Stimulated activated CD8-positive, alpha-beta memory T cell treated with anti-CD3 and anti-CD28 coated beads, Interleukin-4, amount 100 ng/mL, for 4 hours (primary cell): ENCODE measurements at regions not wholly inside any gene's neighbourhood (a gene's known extent, or its start where the extent isn't known, plus 50 kb on each side); places are given as distances from the start of the nearest gene placed in this dataset.
"Not testable (repeated sequence)": the region's sequence is repeated elsewhere in the genome, so short reads cannot be mapped to it uniquely, and the experiment has no call there.

Experiments used
- DNase-seq, 2 donors: peaks; one replicate each; pipeline ENCODE4 v3.0.0-alpha.2; 2020; ENCODE audit warnings: low read depth in 2 of 2, low spot score in 1 of 2

DNA sequence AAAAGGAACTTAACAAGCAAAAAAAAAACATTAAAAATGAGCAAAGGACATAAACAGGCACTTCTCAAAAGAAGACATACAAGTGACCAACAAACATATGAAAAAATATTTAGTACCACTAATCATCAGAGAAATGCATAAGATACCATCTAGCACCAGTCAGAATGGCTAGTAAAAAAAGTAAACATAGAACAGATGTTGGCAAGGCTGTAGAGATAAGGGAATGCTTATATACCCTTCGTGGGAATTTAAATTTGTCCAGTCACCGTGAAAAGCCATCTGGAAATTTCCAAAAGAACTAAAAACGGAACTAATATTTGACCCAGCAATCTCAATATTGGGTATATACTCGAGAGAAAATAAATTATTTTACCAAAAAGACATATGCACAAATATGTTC lies 1751.3 kb upstream of the LRRTM1 start:
- DNase-seq = no peak

DNA sequence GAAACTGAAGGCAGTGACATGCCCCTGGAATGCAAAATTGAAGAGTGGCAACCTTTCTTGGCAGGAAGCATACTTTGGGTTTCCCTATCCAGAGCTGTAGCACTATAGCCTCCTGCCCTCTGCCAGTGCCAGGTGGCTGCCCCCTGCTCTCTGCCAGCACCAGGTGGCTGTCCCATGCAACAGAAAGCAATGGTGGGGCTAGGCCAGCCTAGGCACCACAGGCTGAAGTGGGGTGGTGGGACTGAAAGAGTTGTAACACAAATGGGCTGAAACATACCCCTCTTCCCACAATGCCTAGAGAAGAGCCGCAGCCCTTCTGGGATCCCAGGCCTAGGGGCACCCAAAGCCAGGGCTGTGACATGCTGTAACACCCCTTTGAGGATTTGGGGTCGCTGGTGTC lies 1739.3 kb upstream of the LRRTM1 start:
- DNase-seq = no peak

DNA sequence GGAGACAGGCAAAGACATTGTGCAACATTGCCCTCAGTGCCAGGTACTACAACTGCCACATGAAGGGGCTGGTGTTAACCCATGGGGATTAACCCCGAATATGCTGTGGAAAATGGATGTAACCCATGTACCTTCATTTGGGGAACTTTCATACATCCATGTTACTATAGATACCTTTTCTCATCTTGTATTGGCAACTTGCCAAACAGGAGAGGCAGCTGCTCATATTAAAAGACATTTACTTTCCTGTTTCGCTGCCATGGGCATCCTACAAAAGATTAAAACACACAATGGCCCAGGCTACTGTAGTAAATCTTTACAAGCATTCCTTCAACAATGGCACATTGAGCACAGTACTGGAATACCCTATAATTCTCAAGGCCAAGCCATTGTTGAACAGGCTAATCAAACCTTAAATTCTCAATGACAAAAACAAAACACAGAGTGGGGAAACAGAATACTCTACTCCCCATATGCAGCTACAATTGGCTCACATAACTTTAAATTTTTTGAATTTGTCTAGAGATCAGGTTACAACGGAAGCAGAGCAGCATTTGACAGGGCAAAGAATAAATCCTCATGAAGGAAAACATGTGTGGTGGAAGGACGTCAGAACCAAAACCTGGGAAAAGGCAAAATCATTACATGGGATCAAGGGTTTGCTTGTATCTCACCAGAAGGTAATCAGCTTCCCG lies 1723.5 kb upstream of the LRRTM1 start:
- no peak for DNase-seq

GRCh38 chr2:82023710-82024109 lies 1719.2 kb upstream of the LRRTM1 start:
- no peak for DNase-seq

- DNase-seq = no peak
Measured at GRCh38 chr2:82013641-82014040, 1709.1 kb upstream of the LRRTM1 start.

- no peak for DNase-seq
Measured at GRCh38 chr2:82007071-82007664, 1702.6 kb upstream of the LRRTM1 start.

DNA sequence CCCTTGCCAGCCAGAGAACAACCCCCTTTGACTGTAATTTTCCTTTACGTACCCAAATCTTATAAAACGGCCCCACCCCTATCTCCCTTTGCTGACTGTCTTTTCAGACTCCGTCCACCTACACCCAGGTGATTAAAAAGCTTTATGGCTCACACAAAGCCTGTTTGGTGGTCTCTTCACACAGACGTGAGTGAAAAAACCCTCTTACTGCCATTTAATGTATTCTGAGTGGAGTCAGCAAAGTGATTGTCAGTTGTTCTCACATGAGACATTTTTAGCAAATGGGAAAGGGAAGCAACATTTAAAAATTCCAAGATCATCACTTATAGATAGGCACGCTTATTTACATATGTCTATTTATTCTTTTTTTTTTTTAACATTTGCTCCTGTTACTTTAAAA lies 1701.3 kb upstream of the LRRTM1 start:
- not testable (repeated sequence) for DNase-seq

- no peak for DNase-seq
Measured at GRCh38 chr2:82001614-82002013, 1697.1 kb upstream of the LRRTM1 start.

GRCh38 chr2:82000606-82001005 lies 1696.1 kb upstream of the LRRTM1 start:
- DNase-seq = no peak

DNA sequence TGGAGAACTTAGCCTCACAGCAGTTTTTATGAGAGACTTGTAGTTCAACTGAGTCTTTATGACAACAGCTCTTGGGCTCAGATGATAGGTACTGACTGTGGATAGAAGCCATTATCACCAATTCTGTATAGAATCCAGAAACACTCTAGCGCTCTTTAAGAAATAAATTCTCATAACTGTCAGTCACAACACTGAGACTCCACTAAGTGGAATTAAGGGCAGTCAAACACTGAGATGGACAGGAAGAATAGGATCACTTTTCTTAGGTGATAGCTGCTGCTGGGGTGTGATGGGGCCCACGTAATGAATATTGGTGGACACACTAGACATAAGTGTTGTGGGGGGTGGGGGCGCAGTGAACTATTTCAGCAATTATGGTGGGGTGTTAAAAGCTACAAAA lies 1691.8 kb upstream of the LRRTM1 start:
- DNase-seq = no peak

DNA sequence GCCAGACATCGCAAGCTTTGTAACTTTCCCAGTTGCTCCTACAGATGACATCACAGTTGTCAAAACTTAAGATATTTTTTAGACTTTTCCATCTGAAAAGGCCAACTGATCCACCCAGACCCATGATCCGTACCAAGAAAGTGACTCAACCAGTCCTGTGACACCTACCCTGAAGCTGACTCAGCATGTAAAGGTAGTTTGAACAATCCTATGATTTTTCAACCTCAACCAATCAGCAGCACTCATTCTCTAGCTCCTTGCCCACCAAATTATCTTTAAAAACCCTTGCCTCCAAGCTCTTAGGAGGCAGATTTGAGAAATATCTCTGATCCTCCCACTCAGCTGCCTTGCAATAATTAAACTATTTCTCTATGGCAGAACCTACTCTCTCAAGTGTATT lies 1686.7 kb upstream of the LRRTM1 start:
- no peak for DNase-seq

- DNase-seq = no peak
Measured at GRCh38 chr2:81987370-81987769, 1682.8 kb upstream of the LRRTM1 start.

DNA sequence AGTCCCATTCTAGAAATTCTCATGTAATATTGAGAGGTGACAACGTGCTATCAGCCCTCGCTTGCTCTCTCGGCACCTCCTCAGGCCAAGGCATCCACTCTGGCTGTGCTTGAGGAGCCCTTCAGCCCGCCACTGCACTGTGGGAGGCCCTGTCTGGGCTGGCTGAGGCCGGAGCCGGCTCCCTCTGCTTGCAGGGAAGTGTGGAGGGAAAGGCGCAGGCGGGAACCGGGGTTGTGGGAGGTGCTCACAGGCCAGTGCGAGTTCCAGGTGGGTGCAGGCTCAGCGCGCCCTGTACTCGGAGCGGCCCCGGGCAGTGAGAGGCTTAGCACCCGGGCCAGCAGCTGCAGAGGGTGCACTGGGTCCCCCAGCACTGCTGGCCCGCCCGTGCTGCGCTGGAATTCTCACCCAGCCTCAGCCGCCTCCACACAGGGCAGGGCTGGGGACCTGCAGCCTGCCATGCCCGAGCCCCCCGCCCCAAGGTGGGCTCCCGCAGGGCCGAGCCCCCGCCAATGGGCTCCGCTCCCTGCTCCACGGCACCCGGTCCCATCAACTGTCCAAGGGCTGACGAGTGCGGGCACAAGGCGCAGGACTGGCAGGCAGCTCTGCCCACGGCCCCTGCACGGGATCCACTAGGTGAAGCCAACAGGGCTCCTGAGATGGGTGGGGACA lies 1680.6 kb upstream of the LRRTM1 start:
- no peak for DNase-seq

GRCh38 chr2:81981585-81981984 lies 1677.0 kb upstream of the LRRTM1 start:
- no peak for DNase-seq

GRCh38 chr2:81979086-81979485 lies 1674.5 kb upstream of the LRRTM1 start:
- no peak for DNase-seq

DNA sequence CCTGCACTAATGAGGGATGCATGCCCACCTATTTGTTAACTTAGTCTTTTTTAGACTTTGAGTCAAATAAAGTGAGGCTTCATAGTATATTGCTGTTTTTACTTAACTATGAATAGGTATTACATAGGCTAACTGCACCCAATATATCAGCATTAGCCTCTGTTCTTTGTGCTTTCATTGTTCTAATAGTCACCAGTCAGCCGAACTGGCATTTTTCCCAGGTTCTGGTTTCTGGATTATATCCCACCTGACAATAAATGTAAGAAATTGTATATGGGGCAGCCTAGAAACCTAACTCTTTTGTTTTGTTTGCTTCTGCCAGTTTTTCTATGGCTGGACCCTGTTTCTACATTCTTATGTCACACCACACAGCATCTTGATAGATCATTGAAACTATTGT lies 1672.4 kb upstream of the LRRTM1 start:
- no peak for DNase-seq

DNA sequence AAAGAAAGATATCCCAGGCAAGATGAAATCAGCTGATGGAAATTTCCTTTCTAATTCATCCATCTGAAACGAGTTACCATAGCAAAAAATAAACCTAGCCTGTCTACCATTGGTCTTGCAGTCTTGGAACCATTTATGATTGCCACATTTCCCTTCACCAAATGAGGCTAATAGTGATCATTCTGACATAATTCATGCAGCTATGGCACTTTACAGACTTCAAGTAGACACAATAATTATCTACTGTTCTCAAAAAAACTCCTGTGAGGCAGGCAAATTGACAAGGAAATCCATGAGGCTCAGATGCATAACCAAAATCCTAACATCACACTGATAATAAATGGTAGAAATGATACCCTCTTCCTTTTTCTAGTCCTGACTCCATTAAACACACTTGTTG lies 1669.7 kb upstream of the LRRTM1 start:
- no peak for DNase-seq

DNA sequence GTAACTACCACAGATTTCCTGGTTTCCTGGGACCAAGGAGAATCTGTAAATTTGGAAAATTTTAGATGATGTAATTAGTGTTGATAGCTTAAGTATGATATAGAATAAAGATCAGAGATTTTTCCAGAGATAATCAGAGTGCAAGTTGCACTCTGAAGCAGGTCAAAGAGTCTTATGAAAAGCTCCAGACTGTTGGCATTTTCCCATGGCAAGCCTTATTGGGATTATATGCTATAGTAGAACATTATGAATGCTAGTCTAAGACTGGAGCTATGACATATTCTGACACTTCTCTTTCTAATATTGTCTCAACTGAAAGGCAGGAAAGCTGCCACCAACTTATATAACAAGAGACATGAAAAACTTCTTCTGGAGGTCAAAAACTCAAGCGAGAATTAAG lies 1638.3 kb upstream of the LRRTM1 start:
- no peak for DNase-seq

- no peak for DNase-seq
Measured at GRCh38 chr2:81942136-81942680, 1637.7 kb upstream of the LRRTM1 start.

GRCh38 chr2:81940266-81940955 lies 1635.9 kb upstream of the LRRTM1 start:
- no peak for DNase-seq

GRCh38 chr2:81937944-81938343 lies 1633.4 kb upstream of the LRRTM1 start:
- no peak for DNase-seq

DNA sequence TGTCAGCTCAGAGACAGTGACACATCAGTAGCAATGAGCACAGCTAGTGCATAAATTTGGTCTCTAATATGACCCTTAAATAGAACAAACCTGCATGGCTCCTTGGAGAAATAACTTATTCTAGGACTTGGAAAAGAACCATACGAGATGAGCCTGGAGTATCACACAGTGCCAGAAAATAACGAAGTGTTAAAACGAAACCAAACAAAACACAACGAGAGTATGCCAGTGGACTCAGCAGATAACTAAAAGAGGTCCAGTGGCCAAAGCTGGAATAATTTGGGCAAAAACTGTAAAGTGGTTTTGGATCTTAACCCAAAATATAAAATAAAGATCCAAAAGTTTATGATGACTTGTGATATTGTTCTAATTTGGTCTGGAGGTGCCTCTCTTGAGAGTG lies 1599.0 kb upstream of the LRRTM1 start:
- DNase-seq = no peak
